GM23338 (cell line): ENCODE measurements at regions not wholly inside any gene's neighbourhood (a gene's known extent, or its start where the extent isn't known, plus 50 kb on each side); places are given as distances from the start of the nearest gene placed in this dataset.

Experiments
- ATAC-seq: fragments of 200-7000 bp; cut with Tn5 transposase; 3 replicates; pipeline ENCODE4 v1.9.1; 2020
- DNase-seq: peaks from one replicate; pipeline ENCODE4 v3.0.0-alpha.2; 2015; ENCODE audit warnings: low spot score
- H2AFZ ChIP-seq: fragments of 200-600 bp; sonication (generic); 2 replicates; pipeline ENCODE4 v1.8.0; 2016; ENCODE audit warnings: antibody characterized with exemption, mild to moderate bottlenecking, moderate library complexity
- H3F3A ChIP-seq: fragments of 200-600 bp; sonication (generic); replicated peaks from 2 replicates; pipeline ENCODE4 v1.8.0; 2017; ENCODE audit warnings: antibody characterized with exemption, mixed run types, low read depth
- H3K27ac ChIP-seq: fragments of 200-600 bp; sonication (generic); 2 replicates; pipeline ENCODE4 v1.6.1; 2016; ENCODE audit warnings: low read depth
- H3K27me3 ChIP-seq: fragments of 200-600 bp; sonication (generic); 2 replicates; pipeline ENCODE4 v1.8.0; 2016; ENCODE audit warnings: mild to moderate bottlenecking, mixed run types, moderate library complexity; ENCODE audit not compliant: insufficient read depth
- H3K36me3 ChIP-seq: fragments of 200-600 bp; sonication (generic); 2 replicates; pipeline ENCODE4 v1.8.0; 2016; ENCODE audit warnings: mild to moderate bottlenecking; ENCODE audit not compliant: insufficient read depth
- H3K4me1 ChIP-seq: fragments of 200-600 bp; sonication (generic); 2 replicates; pipeline ENCODE4 v1.8.0; 2016; ENCODE audit warnings: mild to moderate bottlenecking, moderate library complexity; ENCODE audit not compliant: insufficient read depth
- H3K4me2 ChIP-seq: fragments of 200-600 bp; sonication (generic); 2 replicates; pipeline ENCODE4 v1.7.1; 2017; ENCODE audit warnings: mixed run types
- H3K4me3 ChIP-seq: fragments of 200-600 bp; sonication (generic); 2 replicates; pipeline ENCODE4 v1.6.1; 2016; ENCODE audit warnings: mixed run types
- H3K79me2 ChIP-seq: fragments of 200-600 bp; sonication (generic); replicated peaks from 2 replicates; pipeline ENCODE4 v1.8.0; 2017; ENCODE audit warnings: mild to moderate bottlenecking; ENCODE audit not compliant: insufficient read depth
- H3K9me2 ChIP-seq: fragments of 200-600 bp; sonication (generic); 2 replicates; pipeline ENCODE4 v1.8.0; 2017; ENCODE audit not compliant: insufficient read depth
- H4K20me1 ChIP-seq: fragments of 200-600 bp; sonication (generic); replicated peaks from 2 replicates; pipeline ENCODE4 v1.8.0; 2017; ENCODE audit warnings: mild to moderate bottlenecking; ENCODE audit not compliant: insufficient read depth
- H3K27ac Mint-ChIP-seq: 2 replicates; pipeline ENCODE4 v1.8.0; 2020; ENCODE audit warnings: inconsistent platforms, mild to moderate bottlenecking, moderate library complexity, mixed read lengths
- H3K27me3 Mint-ChIP-seq: 3 replicates; pipeline ENCODE4 v1.8.0; 2022; ENCODE audit warnings: low read depth, mild to moderate bottlenecking, moderate library complexity, mixed read lengths, inconsistent platforms; ENCODE audit not compliant: insufficient read depth, poor library complexity
- H3K36me3 Mint-ChIP-seq: 3 replicates; pipeline ENCODE4 v1.8.0; 2021; ENCODE audit warnings: low read depth, mild to moderate bottlenecking, inconsistent platforms, moderate library complexity, mixed read lengths
- H3K4me1 Mint-ChIP-seq: 3 replicates; pipeline ENCODE4 v1.8.0; 2020; ENCODE audit warnings: mild to moderate bottlenecking, inconsistent platforms, mixed read lengths
- H3K4me3 Mint-ChIP-seq: 3 replicates; pipeline ENCODE4 v1.8.0; 2021; ENCODE audit warnings: moderate library complexity, mild to moderate bottlenecking, inconsistent platforms, mixed read lengths
- H3K9me3 Mint-ChIP-seq: 3 replicates; pipeline ENCODE4 v1.8.0; 2020; ENCODE audit warnings: moderate library complexity, mild to moderate bottlenecking, inconsistent platforms, mixed read lengths
- EZH2 ChIP-seq: fragments of 200-600 bp; sonication (generic); IDR thresholded peaks from one replicate; pipeline ENCODE4 v1.8.0; 2017; ENCODE audit warnings: antibody characterized with exemption, mild to moderate bottlenecking, low read depth; ENCODE audit not compliant: unreplicated experiment
- EZH2phosphoT487 ChIP-seq: fragments of 200-600 bp; sonication (generic); IDR thresholded peaks from one replicate; pipeline ENCODE4 v1.8.1; 2018; ENCODE audit warnings: antibody characterized with exemption; ENCODE audit not compliant: unreplicated experiment
- JUNB ChIP-seq: IDR thresholded peaks from one replicate; pipeline ENCODE4 v1.6.1; 2016; ENCODE audit warnings: antibody characterized with exemption; ENCODE audit not compliant: unreplicated experiment
- NANOG ChIP-seq: IDR thresholded peaks from 2 replicates; pipeline ENCODE4 v1.6.1; 2016; ENCODE audit warnings: antibody characterized with exemption, borderline replicate concordance
- POLR2AphosphoS5 ChIP-seq: IDR thresholded peaks from 2 replicates; pipeline ENCODE4 v1.6.1; 2016; ENCODE audit warnings: antibody characterized with exemption, low read depth
- STAT1 ChIP-seq: IDR thresholded peaks from one replicate; pipeline ENCODE4 v1.6.1; 2016; ENCODE audit warnings: antibody characterized with exemption; ENCODE audit not compliant: unreplicated experiment
- ZNF114 ChIP-seq: fragments of 250-450 bp; sonication (Bioruptor Pico); IDR thresholded peaks from 2 replicates; pipeline ENCODE4 v1.5.0; 2020; ENCODE audit warnings: mild to moderate bottlenecking, moderate library complexity
- ZNF331 ChIP-seq: fragments of 250-450 bp; sonication (Bioruptor Pico); IDR thresholded peaks from 2 replicates; pipeline ENCODE4 v1.5.0; 2020; ENCODE audit warnings: low read depth, mild to moderate bottlenecking, moderate library complexity
- TF ChIP-seq, protein P1 (sequence below): IDR thresholded peaks from one replicate; pipeline ENCODE4 v1.6.1; 2018; ENCODE audit warnings: antibody characterized with exemption; ENCODE audit not compliant: unreplicated experiment
- TF ChIP-seq, protein P2 (sequence below): fragments of 250-450 bp; sonication (Bioruptor Pico); IDR thresholded peaks from 2 replicates; pipeline ENCODE4 v1.5.0; 2020; ENCODE audit warnings: mild to moderate bottlenecking, moderate library complexity

GRCh38 chr20:20903773-20904500 is 191.5 kb upstream of the RALGAPA2 start:
- H3K36me3 Mint-ChIP-seq, result peaks cover 10% of the 10 kb centered on the region; the same call in 2 of the 3 replicates
- no peak for ATAC-seq
- no peak for TF ChIP-seq STAT1
- TF ChIP-seq POLR2AphosphoS5, result no peak
- no peak for TF ChIP-seq ZNF114 (CRISPR knock-in tag)
- TF ChIP-seq, protein P1, sequence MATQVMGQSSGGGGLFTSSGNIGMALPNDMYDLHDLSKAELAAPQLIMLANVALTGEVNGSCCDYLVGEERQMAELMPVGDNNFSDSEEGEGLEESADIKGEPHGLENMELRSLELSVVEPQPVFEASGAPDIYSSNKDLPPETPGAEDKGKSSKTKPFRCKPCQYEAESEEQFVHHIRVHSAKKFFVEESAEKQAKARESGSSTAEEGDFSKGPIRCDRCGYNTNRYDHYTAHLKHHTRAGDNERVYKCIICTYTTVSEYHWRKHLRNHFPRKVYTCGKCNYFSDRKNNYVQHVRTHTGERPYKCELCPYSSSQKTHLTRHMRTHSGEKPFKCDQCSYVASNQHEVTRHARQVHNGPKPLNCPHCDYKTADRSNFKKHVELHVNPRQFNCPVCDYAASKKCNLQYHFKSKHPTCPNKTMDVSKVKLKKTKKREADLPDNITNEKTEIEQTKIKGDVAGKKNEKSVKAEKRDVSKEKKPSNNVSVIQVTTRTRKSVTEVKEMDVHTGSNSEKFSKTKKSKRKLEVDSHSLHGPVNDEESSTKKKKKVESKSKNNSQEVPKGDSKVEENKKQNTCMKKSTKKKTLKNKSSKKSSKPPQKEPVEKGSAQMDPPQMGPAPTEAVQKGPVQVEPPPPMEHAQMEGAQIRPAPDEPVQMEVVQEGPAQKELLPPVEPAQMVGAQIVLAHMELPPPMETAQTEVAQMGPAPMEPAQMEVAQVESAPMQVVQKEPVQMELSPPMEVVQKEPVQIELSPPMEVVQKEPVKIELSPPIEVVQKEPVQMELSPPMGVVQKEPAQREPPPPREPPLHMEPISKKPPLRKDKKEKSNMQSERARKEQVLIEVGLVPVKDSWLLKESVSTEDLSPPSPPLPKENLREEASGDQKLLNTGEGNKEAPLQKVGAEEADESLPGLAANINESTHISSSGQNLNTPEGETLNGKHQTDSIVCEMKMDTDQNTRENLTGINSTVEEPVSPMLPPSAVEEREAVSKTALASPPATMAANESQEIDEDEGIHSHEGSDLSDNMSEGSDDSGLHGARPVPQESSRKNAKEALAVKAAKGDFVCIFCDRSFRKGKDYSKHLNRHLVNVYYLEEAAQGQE, result no peak
- TF ChIP-seq, protein P2, sequence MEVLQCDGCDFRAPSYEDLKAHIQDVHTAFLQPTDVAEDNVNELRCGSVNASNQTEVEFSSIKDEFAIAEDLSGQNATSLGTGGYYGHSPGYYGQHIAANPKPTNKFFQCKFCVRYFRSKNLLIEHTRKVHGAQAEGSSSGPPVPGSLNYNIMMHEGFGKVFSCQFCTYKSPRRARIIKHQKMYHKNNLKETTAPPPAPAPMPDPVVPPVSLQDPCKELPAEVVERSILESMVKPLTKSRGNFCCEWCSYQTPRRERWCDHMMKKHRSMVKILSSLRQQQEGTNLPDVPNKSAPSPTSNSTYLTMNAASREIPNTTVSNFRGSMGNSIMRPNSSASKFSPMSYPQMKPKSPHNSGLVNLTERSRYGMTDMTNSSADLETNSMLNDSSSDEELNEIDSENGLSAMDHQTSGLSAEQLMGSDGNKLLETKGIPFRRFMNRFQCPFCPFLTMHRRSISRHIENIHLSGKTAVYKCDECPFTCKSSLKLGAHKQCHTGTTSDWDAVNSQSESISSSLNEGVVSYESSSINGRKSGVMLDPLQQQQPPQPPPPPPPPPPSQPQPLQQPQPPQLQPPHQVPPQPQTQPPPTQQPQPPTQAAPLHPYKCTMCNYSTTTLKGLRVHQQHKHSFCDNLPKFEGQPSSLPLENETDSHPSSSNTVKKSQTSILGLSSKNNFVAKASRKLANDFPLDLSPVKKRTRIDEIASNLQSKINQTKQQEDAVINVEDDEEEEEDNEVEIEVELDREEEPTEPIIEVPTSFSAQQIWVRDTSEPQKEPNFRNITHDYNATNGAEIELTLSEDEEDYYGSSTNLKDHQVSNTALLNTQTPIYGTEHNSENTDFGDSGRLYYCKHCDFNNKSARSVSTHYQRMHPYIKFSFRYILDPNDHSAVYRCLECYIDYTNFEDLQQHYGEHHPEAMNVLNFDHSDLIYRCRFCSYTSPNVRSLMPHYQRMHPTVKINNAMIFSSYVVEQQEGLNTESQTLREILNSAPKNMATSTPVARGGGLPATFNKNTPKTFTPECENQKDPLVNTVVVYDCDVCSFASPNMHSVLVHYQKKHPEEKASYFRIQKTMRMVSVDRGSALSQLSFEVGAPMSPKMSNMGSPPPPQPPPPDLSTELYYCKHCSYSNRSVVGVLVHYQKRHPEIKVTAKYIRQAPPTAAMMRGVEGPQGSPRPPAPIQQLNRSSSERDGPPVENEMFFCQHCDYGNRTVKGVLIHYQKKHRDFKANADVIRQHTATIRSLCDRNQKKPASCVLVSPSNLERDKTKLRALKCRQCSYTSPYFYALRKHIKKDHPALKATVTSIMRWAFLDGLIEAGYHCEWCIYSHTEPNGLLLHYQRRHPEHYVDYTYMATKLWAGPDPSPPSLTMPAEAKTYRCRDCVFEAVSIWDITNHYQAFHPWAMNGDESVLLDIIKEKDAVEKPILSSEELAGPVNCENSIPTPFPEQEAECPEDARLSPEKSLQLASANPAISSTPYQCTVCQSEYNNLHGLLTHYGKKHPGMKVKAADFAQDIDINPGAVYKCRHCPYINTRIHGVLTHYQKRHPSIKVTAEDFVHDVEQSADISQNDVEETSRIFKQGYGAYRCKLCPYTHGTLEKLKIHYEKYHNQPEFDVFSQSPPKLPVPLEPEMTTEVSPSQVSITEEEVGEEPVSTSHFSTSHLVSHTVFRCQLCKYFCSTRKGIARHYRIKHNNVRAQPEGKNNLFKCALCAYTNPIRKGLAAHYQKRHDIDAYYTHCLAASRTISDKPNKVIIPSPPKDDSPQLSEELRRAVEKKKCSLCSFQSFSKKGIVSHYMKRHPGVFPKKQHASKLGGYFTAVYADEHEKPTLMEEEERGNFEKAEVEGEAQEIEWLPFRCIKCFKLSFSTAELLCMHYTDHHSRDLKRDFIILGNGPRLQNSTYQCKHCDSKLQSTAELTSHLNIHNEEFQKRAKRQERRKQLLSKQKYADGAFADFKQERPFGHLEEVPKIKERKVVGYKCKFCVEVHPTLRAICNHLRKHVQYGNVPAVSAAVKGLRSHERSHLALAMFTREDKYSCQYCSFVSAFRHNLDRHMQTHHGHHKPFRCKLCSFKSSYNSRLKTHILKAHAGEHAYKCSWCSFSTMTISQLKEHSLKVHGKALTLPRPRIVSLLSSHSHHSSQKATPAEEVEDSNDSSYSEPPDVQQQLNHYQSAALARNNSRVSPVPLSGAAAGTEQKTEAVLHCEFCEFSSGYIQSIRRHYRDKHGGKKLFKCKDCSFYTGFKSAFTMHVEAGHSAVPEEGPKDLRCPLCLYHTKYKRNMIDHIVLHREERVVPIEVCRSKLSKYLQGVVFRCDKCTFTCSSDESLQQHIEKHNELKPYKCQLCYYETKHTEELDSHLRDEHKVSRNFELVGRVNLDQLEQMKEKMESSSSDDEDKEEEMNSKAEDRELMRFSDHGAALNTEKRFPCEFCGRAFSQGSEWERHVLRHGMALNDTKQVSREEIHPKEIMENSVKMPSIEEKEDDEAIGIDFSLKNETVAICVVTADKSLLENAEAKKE (CRISPR knock-in tag), result no peak
- no peak for TF ChIP-seq JUNB
- TF ChIP-seq NANOG, result no peak
- no peak for TF ChIP-seq EZH2
- no peak for TF ChIP-seq ZNF331 (CRISPR knock-in tag)
- no peak for TF ChIP-seq EZH2phosphoT487

More at GRCh38 chr20:20903773-20904500, 191.5 kb upstream of the RALGAPA2 start:
- no peaks in the 10 kb centered on the region for H3K27me3 ChIP-seq
- peaks cover 14% of the 10 kb centered on the region for H3K9me3 Mint-ChIP-seq
- H2AFZ ChIP-seq, result no peak overlapping the region
- no peaks in the 10 kb centered on the region for H3K79me2 ChIP-seq
- no peaks in the 10 kb centered on the region for H3K4me1 ChIP-seq
- H3K4me3 ChIP-seq, result no peak overlapping the region
- no peaks in the 10 kb centered on the region for H3F3A ChIP-seq
- H3K27ac Mint-ChIP-seq, result no peak overlapping the region
- peaks cover 9% of the 10 kb centered on the region for H3K9me2 ChIP-seq
- H3K4me1 Mint-ChIP-seq, result no peaks in the 10 kb centered on the region
- no peaks in the 10 kb centered on the region; the same call in 1 of the 2 replicates for H3K36me3 ChIP-seq
- no peak overlapping the region for H3K4me3 Mint-ChIP-seq
- no peak overlapping the region for H3K4me2 ChIP-seq
- DNase-seq, result no peak
- no peaks in the 10 kb centered on the region for H4K20me1 ChIP-seq
- no peaks in the 10 kb centered on the region for H3K27me3 Mint-ChIP-seq
- no peak overlapping the region for H3K27ac ChIP-seq
